H9 (cell line): ENCODE measurements at regions not wholly inside any gene's neighbourhood (a gene's known extent, or its start where the extent isn't known, plus 50 kb on each side); places are given as distances from the start of the nearest gene placed in this dataset.

ENCODE experiments used
- DNase-seq: peaks from one replicate; pipeline ENCODE4 v3.0.0-alpha.2; 2017
- H2AFZ ChIP-seq: one replicate; pipeline ENCODE4 v1.6.1; 2013; ENCODE audit warnings: mild to moderate bottlenecking, low read length, control low read depth, moderate library complexity
- H2AK5ac ChIP-seq: 2 replicates; pipeline ENCODE4 v1.6.1; 2013; ENCODE audit warnings: low read length, control low read depth, mixed read lengths; ENCODE audit not compliant: insufficient read length
- H2BK120ac ChIP-seq: one replicate; pipeline ENCODE4 v1.6.1; 2013; ENCODE audit warnings: low read depth, mild to moderate bottlenecking, low read length, control low read depth, inconsistent platforms; ENCODE audit not compliant: poor library complexity, severe bottlenecking
- H2BK12ac ChIP-seq: 2 replicates; pipeline ENCODE4 v1.6.1; 2013; ENCODE audit warnings: low read length, control low read depth, mixed read lengths, low read depth; ENCODE audit not compliant: insufficient read length
- H2BK15ac ChIP-seq: 2 replicates; pipeline ENCODE4 v1.6.1; 2013; ENCODE audit warnings: low read depth, low read length, control low read depth
- H2BK20ac ChIP-seq: one replicate; pipeline ENCODE4 v1.6.1; 2013; ENCODE audit warnings: low read depth, mild to moderate bottlenecking, low read length, control low read depth, inconsistent platforms; ENCODE audit not compliant: poor library complexity, severe bottlenecking
- H2BK5ac ChIP-seq: 2 replicates; pipeline ENCODE4 v1.6.1; 2013; ENCODE audit warnings: low read length, control low read depth, mixed read lengths; ENCODE audit not compliant: insufficient read length
- H3K14ac ChIP-seq: 2 replicates; pipeline ENCODE4 v1.6.1; 2013; ENCODE audit warnings: low read length, control low read depth; ENCODE audit not compliant: insufficient read depth
- H3K18ac ChIP-seq: 2 replicates; pipeline ENCODE4 v1.6.1; 2013; ENCODE audit warnings: low read depth, mild to moderate bottlenecking, mixed read lengths, low read length, control low read depth; ENCODE audit not compliant: insufficient read length
- H3K23ac ChIP-seq: 2 replicates; pipeline ENCODE4 v1.6.1; 2013; ENCODE audit warnings: low read length, control low read depth, mixed read lengths, low read depth; ENCODE audit not compliant: insufficient read length
- H3K23me2 ChIP-seq: 2 replicates; pipeline ENCODE4 v1.6.1; 2013; ENCODE audit warnings: low read depth, mild to moderate bottlenecking, mixed read lengths, low read length, control low read depth; ENCODE audit not compliant: insufficient read length, poor library complexity, severe bottlenecking
- H3K27ac ChIP-seq: 2 replicates; pipeline ENCODE4 v1.5.1; 2013; ENCODE audit warnings: low read length, control low read depth, mixed read lengths, low read depth; ENCODE audit not compliant: insufficient read length
- H3K27me3 ChIP-seq: 2 replicates; pipeline ENCODE4 v1.6.1; 2013; ENCODE audit warnings: low read length, control low read depth, inconsistent platforms; ENCODE audit not compliant: insufficient read depth
- H3K4ac ChIP-seq: 2 replicates; pipeline ENCODE4 v1.6.1; 2013; ENCODE audit warnings: low read depth, mild to moderate bottlenecking, control low read depth, inconsistent platforms, low read length, moderate library complexity
- H3K4me1 ChIP-seq: 2 replicates; pipeline ENCODE4 v1.6.1; 2013; ENCODE audit warnings: low read length, control low read depth, inconsistent platforms; ENCODE audit not compliant: insufficient read depth
- H3K4me2 ChIP-seq: 2 replicates; pipeline ENCODE4 v1.6.1; 2013; ENCODE audit warnings: low read length, control low read depth, mixed read lengths; ENCODE audit not compliant: insufficient read length, insufficient read depth
- H3K56ac ChIP-seq: 2 replicates; pipeline ENCODE4 v1.6.1; 2013; ENCODE audit warnings: low read depth, mild to moderate bottlenecking, mixed read lengths, low read length, control low read depth; ENCODE audit not compliant: insufficient read length
- H3K79me1 ChIP-seq: 2 replicates; pipeline ENCODE4 v1.6.1; 2013; ENCODE audit warnings: low read depth, mild to moderate bottlenecking, moderate library complexity, low read length, control low read depth, inconsistent platforms; ENCODE audit not compliant: insufficient read depth, poor library complexity, severe bottlenecking
- H3K79me2 ChIP-seq: 2 replicates; pipeline ENCODE4 v1.6.1; 2013; ENCODE audit warnings: low read length, control low read depth, inconsistent platforms; ENCODE audit not compliant: insufficient read depth
- H3K9ac ChIP-seq: 2 replicates; pipeline ENCODE4 v1.6.1; 2013; ENCODE audit warnings: low read length, control low read depth, mixed read lengths; ENCODE audit not compliant: insufficient read length; ENCODE audit errors: extremely low read depth
- H3K9me3 ChIP-seq: one replicate; pipeline ENCODE4 v1.6.1; 2013; ENCODE audit warnings: low read depth, low read length, inconsistent platforms; ENCODE audit not compliant: control insufficient read depth
- H3T11ph ChIP-seq: one replicate; pipeline ENCODE4 v1.6.1; 2013; ENCODE audit warnings: mild to moderate bottlenecking, low read length, control low read depth, inconsistent platforms
- H4K20me1 ChIP-seq: one replicate; pipeline ENCODE4 v1.6.1; 2013; ENCODE audit not compliant: control insufficient read depth, insufficient read length, insufficient read depth
- H4K5ac ChIP-seq: 2 replicates; pipeline ENCODE4 v1.6.1; 2013; ENCODE audit warnings: low read depth, mild to moderate bottlenecking, mixed read lengths, low read length, control low read depth; ENCODE audit not compliant: insufficient read length
- H4K8ac ChIP-seq: replicated peaks from 2 replicates; pipeline ENCODE4 v1.6.1; 2013; ENCODE audit warnings: low read length, control low read depth, mixed read lengths, low read depth; ENCODE audit not compliant: insufficient read length
- H4K91ac ChIP-seq: 2 replicates; pipeline ENCODE4 v1.6.1; 2013; ENCODE audit warnings: low read depth, mild to moderate bottlenecking, moderate library complexity, mixed read lengths, low read length, control low read depth; ENCODE audit not compliant: insufficient read length
- H3K27ac Mint-ChIP-seq, 3 experiments: 2 replicates in 2 of 3; 3 replicates in 1 of 3; pipeline ENCODE4 v1.8.0; 2020 to 2021; ENCODE audit warnings: mixed read lengths in 3 of 3, mild to moderate bottlenecking in 1 of 3, moderate library complexity in 1 of 3
- H3K27me3 Mint-ChIP-seq: 2 replicates; pipeline ENCODE4 v1.8.0; 2021; ENCODE audit warnings: low read depth, mild to moderate bottlenecking, moderate library complexity, mixed read lengths
- H3K36me3 Mint-ChIP-seq, 3 experiments: 2 replicates in 2 of 3; 3 replicates in 1 of 3; pipeline ENCODE4 v1.8.0; 2020 to 2021; ENCODE audit warnings: low read depth in 3 of 3, mixed read lengths in 3 of 3; ENCODE audit not compliant: insufficient read depth in 1 of 3
- H3K4me1 Mint-ChIP-seq, 2 experiments: 2 replicates each; pipeline ENCODE4 v1.8.0; 2020; ENCODE audit warnings: mixed read lengths in 2 of 2
- H3K4me3 Mint-ChIP-seq, 2 experiments: 2 replicates in 1 of 2; 3 replicates in 1 of 2; pipeline ENCODE4 v1.8.0; 2020 to 2021; ENCODE audit warnings: mild to moderate bottlenecking in 2 of 2, mixed read lengths in 2 of 2, moderate library complexity in 1 of 2
- H3K9me3 Mint-ChIP-seq, 2 experiments: 2 replicates in 1 of 2; 3 replicates in 1 of 2; pipeline ENCODE4 v1.8.0; 2020; ENCODE audit warnings: mild to moderate bottlenecking in 2 of 2, mixed read lengths in 2 of 2, moderate library complexity in 1 of 2
- CTCF ChIP-seq: fragments of 200-600 bp; sonication (generic); conservative IDR thresholded peaks from 3 replicates; pipeline ENCODE4 v1.8.0; 2021; ENCODE audit warnings: antibody characterized with exemption, mild to moderate bottlenecking
- WGBS: extraction: QIAGEN DNeasy Blood & Tissue Kit; methylation state at CpG from one replicate; pipeline ENCODE4 v1.1.7; 2013; ENCODE audit warnings: missing lambda C conversion rate, low lambda C conversion rate, mixed read lengths; ENCODE audit not compliant: insufficient read length; ENCODE audit errors: extremely low coverage; 5-methylcytosine and 5-hydroxymethylcytosine counted together

DNA sequence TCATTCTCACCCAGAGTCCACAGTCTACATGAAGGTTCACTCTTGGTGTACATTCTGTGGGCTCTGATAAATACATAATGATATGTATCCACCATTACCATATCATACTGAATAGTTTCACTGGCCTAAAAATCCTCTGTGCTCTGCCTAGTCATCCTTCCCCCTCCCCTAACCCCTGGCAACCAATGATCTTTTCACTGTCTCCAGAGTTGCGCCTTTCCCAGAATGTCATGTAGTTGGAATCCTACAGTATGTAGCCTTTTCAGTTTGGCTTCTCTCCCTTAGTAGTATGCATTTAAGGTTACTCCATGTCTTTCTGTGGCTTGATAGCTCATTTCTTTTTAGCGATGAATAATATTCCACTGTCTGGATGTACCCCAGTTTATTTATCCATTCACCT lies 101.3 kb downstream of the NOG start:
- H3K9me3 ChIP-seq = no peaks in the 10 kb centered on the region
- H3K79me1 ChIP-seq = no peaks in the 10 kb centered on the region
- no peak overlapping the region for H2AFZ ChIP-seq
- H3K4me3 Mint-ChIP-seq = no peak overlapping the region
- no peak overlapping the region for H2BK20ac ChIP-seq
- no peaks in the 10 kb centered on the region; the same call in 1 of the 2 replicates for H3K4me1 ChIP-seq
- H3K9me3 Mint-ChIP-seq = no peaks in the 10 kb centered on the region; a peak in 1 of 5 replicates
- no peak overlapping the region for H3K18ac ChIP-seq
- H4K91ac ChIP-seq = no peak overlapping the region
- no peak overlapping the region for H4K5ac ChIP-seq
- H3K27ac ChIP-seq = no peak overlapping the region
- TF ChIP-seq CTCF = no peak
- H2BK12ac ChIP-seq = no peak overlapping the region
- no peaks in the 10 kb centered on the region for H3K79me2 ChIP-seq
- no peak overlapping the region for H2BK15ac ChIP-seq
- H3K9ac ChIP-seq = no peak overlapping the region
- H4K8ac ChIP-seq = no peak overlapping the region
- no peak overlapping the region for H2BK5ac ChIP-seq
- H3K4me2 ChIP-seq = no peak overlapping the region
- no peaks in the 10 kb centered on the region for H3K23me2 ChIP-seq
- no peak overlapping the region for H2AK5ac ChIP-seq
- no peak overlapping the region for H3K4ac ChIP-seq
- H3K27me3 ChIP-seq = no peaks in the 10 kb centered on the region
- peaks cover 4% of the 10 kb centered on the region for H3K27me3 Mint-ChIP-seq
- H2BK120ac ChIP-seq = no peak overlapping the region
- no peak overlapping the region for H3K14ac ChIP-seq
- WGBS = no CpG with 5 or more reads among the region's 2 CpGs
- no peak for DNase-seq
- no peak overlapping the region for H3T11ph ChIP-seq
- H4K20me1 ChIP-seq = no peaks in the 10 kb centered on the region
- peaks cover 8% of the 10 kb centered on the region in 2 experiments for H3K4me1 Mint-ChIP-seq
- H3K56ac ChIP-seq = no peak overlapping the region
- H3K27ac Mint-ChIP-seq = no peak overlapping the region; a peak in 1 of 7 replicates
- H3K36me3 Mint-ChIP-seq = no peaks in the 10 kb centered on the region
- no peak overlapping the region for H3K23ac ChIP-seq
